GM13976 (cell line): ENCODE measurements at regions not wholly inside any gene's neighbourhood (a gene's known extent, or its start where the extent isn't known, plus 50 kb on each side); places are given as distances from the start of the nearest gene placed in this dataset.
"Not testable (repeated sequence)": the region's sequence is repeated elsewhere in the genome, so short reads cannot be mapped to it uniquely, and the experiment has no call there.

ENCODE experiments used
- DNase-seq: peaks from one replicate; pipeline ENCODE4 v3.0.0; 2012; ENCODE audit warnings: low spot score
- in situ Hi-C: fragments of 300-500 bp; cut with MboI; formaldehyde crosslinking; loops from one replicate; pipeline ENCODE4 v1.12.0; 2022; ENCODE audit warnings: low sequenced_read_pairs, mixed read lengths, inconsistent platforms; ENCODE audit not compliant: unreplicated experiment
- TF ChIP-seq, protein P1 (sequence below): IDR thresholded peaks from 2 replicates; pipeline ENCODE4 v1.5.1; 2012; ENCODE audit warnings: borderline replicate concordance, mild to moderate bottlenecking; ENCODE audit not compliant: insufficient read depth; ENCODE audit errors: extremely low read depth, missing control alignments, control extremely low read depth

DNA sequence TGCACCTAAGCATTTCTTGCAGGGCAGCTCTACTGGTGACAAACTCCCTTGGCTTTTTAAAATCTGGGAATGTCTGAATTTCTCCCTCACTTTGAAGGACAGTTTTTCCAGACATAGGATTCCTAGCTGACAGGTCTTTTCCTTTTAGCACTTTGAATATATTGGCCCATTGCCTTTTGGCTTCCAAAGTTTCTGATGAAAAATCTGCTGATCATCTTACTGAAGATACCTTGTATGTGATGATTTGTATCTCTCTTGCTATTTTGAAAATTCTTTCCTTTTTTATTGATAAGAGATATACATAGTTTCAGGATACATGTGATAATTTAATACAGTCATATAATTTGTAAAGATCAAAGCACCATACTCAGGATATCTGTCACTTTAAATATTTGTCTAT is 211.1 kb downstream of the ZIC5 start:
- no peak for DNase-seq
- in situ Hi-C loops = no loop called here
- TF ChIP-seq, protein P1, sequence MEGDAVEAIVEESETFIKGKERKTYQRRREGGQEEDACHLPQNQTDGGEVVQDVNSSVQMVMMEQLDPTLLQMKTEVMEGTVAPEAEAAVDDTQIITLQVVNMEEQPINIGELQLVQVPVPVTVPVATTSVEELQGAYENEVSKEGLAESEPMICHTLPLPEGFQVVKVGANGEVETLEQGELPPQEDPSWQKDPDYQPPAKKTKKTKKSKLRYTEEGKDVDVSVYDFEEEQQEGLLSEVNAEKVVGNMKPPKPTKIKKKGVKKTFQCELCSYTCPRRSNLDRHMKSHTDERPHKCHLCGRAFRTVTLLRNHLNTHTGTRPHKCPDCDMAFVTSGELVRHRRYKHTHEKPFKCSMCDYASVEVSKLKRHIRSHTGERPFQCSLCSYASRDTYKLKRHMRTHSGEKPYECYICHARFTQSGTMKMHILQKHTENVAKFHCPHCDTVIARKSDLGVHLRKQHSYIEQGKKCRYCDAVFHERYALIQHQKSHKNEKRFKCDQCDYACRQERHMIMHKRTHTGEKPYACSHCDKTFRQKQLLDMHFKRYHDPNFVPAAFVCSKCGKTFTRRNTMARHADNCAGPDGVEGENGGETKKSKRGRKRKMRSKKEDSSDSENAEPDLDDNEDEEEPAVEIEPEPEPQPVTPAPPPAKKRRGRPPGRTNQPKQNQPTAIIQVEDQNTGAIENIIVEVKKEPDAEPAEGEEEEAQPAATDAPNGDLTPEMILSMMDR = no peak

DNA sequence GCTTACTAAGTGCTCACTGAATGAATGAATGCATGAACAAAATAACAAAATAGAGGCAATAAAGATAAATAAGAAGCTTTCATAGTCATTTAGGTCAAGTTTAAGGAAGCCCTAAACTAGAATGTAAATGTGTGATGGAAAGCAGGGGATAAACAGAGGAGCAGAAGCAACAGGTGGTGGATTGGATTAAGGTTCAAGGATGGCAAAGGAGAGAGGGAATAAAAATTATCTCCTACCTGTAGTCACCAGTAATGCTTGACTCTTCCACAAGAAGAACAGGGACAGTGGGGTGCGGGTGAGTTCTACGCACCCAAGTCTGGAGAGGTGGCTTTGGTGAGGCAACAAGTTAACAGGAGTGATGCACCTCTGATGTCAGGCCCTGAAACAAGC is 212.4 kb downstream of the ZIC5 start:
- in situ Hi-C loops = no loop called here
- no peak for DNase-seq
- TF ChIP-seq, protein P1 = no peak

DNA sequence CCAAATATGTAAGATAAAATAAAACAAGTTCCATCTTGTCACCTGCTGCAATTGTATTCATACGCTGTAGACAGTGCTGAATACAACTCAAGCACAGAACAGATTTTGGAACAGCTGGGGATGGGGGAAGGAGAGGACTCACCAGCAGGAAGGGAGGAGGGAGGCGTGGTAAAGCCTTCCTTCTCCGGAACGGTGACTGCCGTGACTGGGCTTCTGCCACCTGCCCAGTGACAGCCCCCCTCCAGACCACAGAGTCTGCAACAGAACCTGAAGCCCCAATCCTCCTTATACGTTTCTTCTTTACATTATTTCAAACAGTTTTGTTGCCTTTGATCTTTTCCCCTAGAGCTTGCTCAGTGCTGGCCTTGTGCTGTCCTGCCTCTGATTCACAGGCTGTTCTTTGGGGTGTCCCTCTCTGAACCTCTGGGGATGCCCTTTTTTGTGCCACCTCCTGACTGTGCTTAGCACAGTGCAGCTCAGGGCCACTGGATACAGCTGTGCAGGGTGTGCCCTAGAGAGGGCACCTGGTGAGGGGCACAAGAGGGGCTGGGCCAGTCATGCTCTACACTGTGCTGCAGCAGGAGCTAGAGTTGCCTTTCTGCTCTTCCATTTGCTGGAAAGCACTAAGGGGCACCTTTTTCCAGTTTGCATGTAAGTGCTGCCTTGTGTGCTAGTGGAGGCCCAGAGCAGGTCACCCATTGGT is 213.0 kb downstream of the ZIC5 start:
- TF ChIP-seq, protein P1 = no peak
- no peak for DNase-seq
- in situ Hi-C loops = no loop called here

DNA sequence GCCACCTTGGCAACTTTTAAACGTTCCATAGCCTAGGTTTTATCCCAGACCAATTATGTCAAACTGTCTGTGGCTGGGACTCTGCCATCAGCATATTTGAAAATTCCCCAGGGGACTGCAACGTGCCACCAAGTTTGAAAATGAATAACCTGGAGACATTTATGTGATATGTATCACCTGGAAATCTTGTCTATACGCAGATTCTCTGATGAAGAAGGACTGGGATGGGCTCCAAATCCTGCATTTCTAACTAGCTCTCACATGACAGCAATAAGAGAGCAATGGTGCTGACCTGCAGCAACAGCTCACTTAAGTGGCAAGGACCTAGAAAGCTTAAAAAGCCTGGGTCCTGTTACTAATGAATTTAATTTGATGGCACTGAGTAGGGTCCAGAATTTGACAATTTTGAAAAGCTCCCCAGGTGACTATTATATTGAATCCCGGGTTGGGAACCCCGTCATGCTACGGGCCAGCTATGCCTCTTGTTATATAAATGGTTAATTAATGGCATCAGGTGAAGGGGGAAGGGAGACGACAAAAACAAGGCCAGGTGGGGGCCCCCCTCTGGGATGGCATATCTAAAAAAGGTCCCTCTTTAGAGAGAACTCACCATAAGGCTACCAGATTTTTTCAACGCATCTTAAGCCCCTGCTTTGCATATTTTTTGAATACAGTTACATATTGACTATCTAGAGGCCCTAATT is 213.7 kb downstream of the ZIC5 start:
- TF ChIP-seq, protein P1 = no peak
- DNase-seq = no peak
- in situ Hi-C loops = no loop called here

DNA sequence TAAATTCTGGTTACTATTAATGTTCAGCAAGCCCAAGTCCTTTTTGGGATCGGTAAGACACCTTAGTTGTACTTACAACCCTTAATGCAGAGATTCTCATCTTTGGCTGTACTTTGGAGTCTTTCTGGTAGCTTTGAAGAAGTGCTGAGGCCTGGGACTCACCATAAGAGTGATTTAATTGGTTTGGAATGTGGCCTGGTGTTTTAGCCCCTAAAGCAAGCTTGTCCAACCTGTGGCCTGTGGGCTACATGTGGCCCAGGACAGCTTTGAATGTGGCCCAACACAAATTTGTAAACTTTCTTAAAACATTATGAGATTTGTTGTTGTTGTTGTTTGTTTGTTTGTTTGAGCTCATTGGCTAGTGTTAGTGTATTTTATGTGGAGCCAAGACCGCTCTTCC is 215.3 kb downstream of the ZIC5 start:
- no peak for DNase-seq
- TF ChIP-seq, protein P1 = no peak
- in situ Hi-C loops = no loop called here

DNA sequence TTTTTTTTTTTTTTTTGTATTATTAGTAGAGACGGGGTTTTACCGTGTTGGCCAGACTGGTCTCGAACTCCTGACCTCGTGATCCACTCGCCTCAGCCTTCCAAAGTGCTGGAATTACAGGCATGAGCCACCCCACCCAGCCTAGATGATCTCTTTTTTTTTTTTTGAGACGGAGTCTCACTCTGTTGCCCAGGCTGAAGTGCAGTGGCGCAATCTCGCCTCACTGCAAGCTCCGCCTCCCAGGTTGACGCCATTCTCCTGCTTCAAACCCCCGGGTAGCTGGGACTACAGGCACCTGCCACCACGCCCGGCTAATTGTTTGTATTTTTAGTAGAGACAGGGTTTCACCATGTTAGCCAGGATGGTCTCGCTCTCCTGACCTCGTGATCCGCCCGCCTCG is 216.8 kb downstream of the ZIC5 start:
- in situ Hi-C loops, DNase-seq: not testable (repeated sequence)

DNA sequence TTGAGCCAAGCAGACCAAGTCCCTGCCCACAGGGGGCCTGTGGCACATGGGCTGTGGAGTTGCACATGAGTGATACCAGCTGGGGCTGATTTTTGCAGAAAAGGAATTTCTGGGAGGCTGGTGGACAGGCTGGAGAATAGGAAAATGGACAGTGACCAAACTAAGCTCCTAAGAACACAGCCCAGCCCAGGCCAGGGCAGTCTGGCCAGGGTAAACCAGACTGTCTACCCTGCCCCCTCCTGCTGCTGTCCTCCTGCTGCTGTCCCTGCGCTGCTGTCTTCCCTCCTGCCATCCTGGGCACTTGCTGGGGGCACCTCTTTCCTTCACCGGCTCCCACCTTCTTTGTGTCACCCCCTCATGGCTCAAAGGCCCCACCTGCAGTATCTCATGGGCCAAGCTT is 219.2 kb downstream of the ZIC5 start:
- in situ Hi-C loops = no loop called here
- no peak for DNase-seq
- TF ChIP-seq, protein P1 = no peak
